H1 (cell line): ENCODE measurements at regions not wholly inside any gene's neighbourhood (a gene's known extent, or its start where the extent isn't known, plus 50 kb on each side); places are given as distances from the start of the nearest gene placed in this dataset.

Experiments used
- CTCF ChIA-PET: fragments of 300-600 bp; sonication (Branson Sonifier 250); formaldehyde crosslinking; loops from one replicate; lab custom pipeline; 2021; ENCODE audit not compliant: partially characterized antibody; lab: Charles Lee
- POLR2A ChIA-PET: fragments of 300-600 bp; sonication (Branson Sonifier 250); formaldehyde crosslinking; loops from one replicate; lab custom pipeline; 2021; ENCODE audit warnings: inconsistent platforms; ENCODE audit not compliant: partially characterized antibody; lab: Charles Lee
- DNase-seq, 2 experiments: peaks; one replicate each; pipeline versions ENCODE4 v3.0.0 to v3.0.0-alpha.2; 2010 to 2022; ENCODE audit warnings: low spot score in 2 of 2, low read depth in 1 of 2, mixed read lengths in 1 of 2
- FAIRE-seq: peaks from 2 replicates; lab custom pipeline; 2011; peaks lifted over from hg19 to GRCh38; lab: Jason Lieb, UNC
- H2AFZ ChIP-seq: 2 replicates; pipeline ENCODE4 v1.8.1; 2012; ENCODE audit warnings: low read length, inconsistent platforms
- H2AK5ac ChIP-seq: 2 replicates; pipeline ENCODE4 v1.6.1; 2013; ENCODE audit warnings: low read depth, low read length
- H2BK120ac ChIP-seq: replicated peaks from 2 replicates; pipeline ENCODE3; 2013; ENCODE audit warnings: low read depth, low read length, inconsistent platforms
- H2BK12ac ChIP-seq: 2 replicates; pipeline ENCODE4 v1.6.1; 2013; ENCODE audit warnings: low read depth, low read length
- H2BK15ac ChIP-seq: 2 replicates; pipeline ENCODE4 v1.6.1; 2013; ENCODE audit warnings: low read length
- H2BK20ac ChIP-seq: 2 replicates; pipeline ENCODE4 v1.6.1; 2013; ENCODE audit warnings: low read length
- H2BK5ac ChIP-seq: 2 replicates; pipeline ENCODE4 v1.6.1; 2013; ENCODE audit warnings: low read depth, low read length
- H3K14ac ChIP-seq: 2 replicates; pipeline ENCODE4 v1.6.1; 2013; ENCODE audit warnings: inconsistent platforms; ENCODE audit not compliant: insufficient read length
- H3K18ac ChIP-seq: 2 replicates; pipeline ENCODE4 v1.6.1; 2013; ENCODE audit warnings: low read length; ENCODE audit errors: extremely low read depth
- H3K23ac ChIP-seq: 2 replicates; pipeline ENCODE4 v1.6.1; 2013; ENCODE audit warnings: inconsistent platforms; ENCODE audit not compliant: insufficient read length
- H3K23me2 ChIP-seq: 2 replicates; pipeline ENCODE4 v1.6.1; 2013; ENCODE audit warnings: low read depth, low read length
- H3K27ac ChIP-seq: 2 replicates; pipeline ENCODE4 v1.6.1; 2011; ENCODE audit warnings: low read depth, low read length, inconsistent platforms
- H3K27me3 ChIP-seq, 4 experiments: replicated peaks in 1 of 4; 1 replicate in 1 of 4; 2 replicates in 3 of 4; pipeline versions ENCODE4 v1.6.1 to v1.8.1; 2011 to 2013; ENCODE audit warnings: low read length in 3 of 4, mild to moderate bottlenecking in 3 of 4, inconsistent platforms in 2 of 4, mixed read lengths in 2 of 4, moderate library complexity in 1 of 4; ENCODE audit not compliant: control insufficient read depth in 3 of 4, insufficient read depth in 3 of 4; ENCODE audit errors: extremely low read depth in 1 of 4
- H3K36me3 ChIP-seq, 4 experiments: 2 replicates each; pipeline versions ENCODE4 v1.6.1 to v1.8.1; 2011 to 2013; ENCODE audit warnings: mild to moderate bottlenecking in 4 of 4, low read length in 3 of 4, moderate library complexity in 2 of 4, control low read depth in 1 of 4, inconsistent platforms in 1 of 4; ENCODE audit not compliant: insufficient read depth in 4 of 4, control insufficient read depth in 2 of 4
- H3K4ac ChIP-seq: replicated peaks from 2 replicates; pipeline ENCODE3; 2013; ENCODE audit warnings: low read length, low read depth, mixed read lengths, inconsistent platforms; ENCODE audit not compliant: insufficient read length
- H3K4me1 ChIP-seq, 4 experiments: replicated peaks in 1 of 4; 1 replicate in 1 of 4; 2 replicates in 3 of 4; pipeline versions ENCODE4 v1.6.1 to v1.8.1; 2011 to 2013; ENCODE audit warnings: low read length in 3 of 4, inconsistent platforms in 2 of 4, mixed read lengths in 1 of 4; ENCODE audit not compliant: insufficient read depth in 4 of 4, control insufficient read depth in 3 of 4
- H3K4me2 ChIP-seq, 2 experiments: 2 replicates each; pipeline versions ENCODE4 v1.6.1 to v1.8.1; 2011 to 2013; ENCODE audit warnings: low read depth in 2 of 2, low read length in 2 of 2, control low read depth in 1 of 2, inconsistent platforms in 1 of 2, mild to moderate bottlenecking in 1 of 2; ENCODE audit not compliant: insufficient read depth in 1 of 2
- H3K4me3 ChIP-seq, 4 experiments: fragments of 200-600, 300-600 bp in 1 of 4; sonication (generic), shearing (Covaris generic), sonication (Bioruptor Twin) in 1 of 4; 2 replicates each; pipeline versions ENCODE4 v1.5.1 to v1.8.1; 2011 to 2016; ENCODE audit warnings: low read length in 4 of 4, low read depth in 3 of 4, control low read depth in 2 of 4, inconsistent platforms in 2 of 4, mild to moderate bottlenecking in 2 of 4, mixed read lengths in 1 of 4, moderate library complexity in 1 of 4; ENCODE audit not compliant: insufficient read depth in 2 of 4; ENCODE audit errors: extremely low read depth in 1 of 4
- H3K56ac ChIP-seq: replicated peaks from 2 replicates; pipeline ENCODE3; 2013; ENCODE audit warnings: low read depth, mild to moderate bottlenecking, mixed read lengths, low read length, inconsistent platforms; ENCODE audit not compliant: insufficient read length
- H3K79me1 ChIP-seq: 2 replicates; pipeline ENCODE4 v1.6.1; 2013; ENCODE audit warnings: low read depth, low read length, control low read depth
- H3K79me2 ChIP-seq, 2 experiments: 2 replicates each; pipeline versions ENCODE4 v1.6.1 to v1.8.1; 2012 to 2013; ENCODE audit warnings: low read length in 2 of 2, mild to moderate bottlenecking in 2 of 2, inconsistent platforms in 1 of 2; ENCODE audit not compliant: insufficient read depth in 2 of 2, control insufficient read depth in 1 of 2
- H3K9ac ChIP-seq, 4 experiments: replicated peaks in 1 of 4; 1 replicate in 1 of 4; 2 replicates in 3 of 4; pipeline versions ENCODE4 v1.6.1 to v1.8.1; 2011 to 2013; ENCODE audit warnings: low read depth in 3 of 4, low read length in 3 of 4, control low read depth in 2 of 4, mild to moderate bottlenecking in 2 of 4, moderate library complexity in 2 of 4, inconsistent platforms in 1 of 4; ENCODE audit errors: extremely low read depth in 1 of 4
- H3K9me3 ChIP-seq, 2 experiments: 2 replicates each; pipeline versions ENCODE4 v1.6.1 to v1.8.1; 2012 to 2013; ENCODE audit warnings: mild to moderate bottlenecking in 2 of 2, moderate library complexity in 2 of 2, control low read depth in 1 of 2, inconsistent platforms in 1 of 2, low read depth in 1 of 2, low read length in 1 of 2, mixed read lengths in 1 of 2; ENCODE audit not compliant: insufficient read depth in 2 of 2
- H4K20me1 ChIP-seq, 2 experiments: replicated peaks in 1 of 2; 2 replicates each; pipeline versions ENCODE3 to v1.8.1; 2011 to 2013; ENCODE audit warnings: inconsistent platforms in 2 of 2, low read length in 2 of 2, mild to moderate bottlenecking in 1 of 2; ENCODE audit not compliant: insufficient read depth in 2 of 2, control insufficient read depth in 1 of 2
- H4K5ac ChIP-seq: 2 replicates; pipeline ENCODE4 v1.6.1; 2013; ENCODE audit warnings: low read length, low read depth, mixed read lengths, inconsistent platforms; ENCODE audit not compliant: insufficient read length
- H4K8ac ChIP-seq: 2 replicates; pipeline ENCODE4 v1.8.0; 2013; ENCODE audit warnings: mild to moderate bottlenecking, moderate library complexity, low read length, inconsistent platforms; ENCODE audit not compliant: insufficient read depth; ENCODE audit errors: extremely low read depth
- H4K91ac ChIP-seq: replicated peaks from 2 replicates; pipeline ENCODE3; 2013; ENCODE audit warnings: low read length, mixed read lengths, inconsistent platforms; ENCODE audit not compliant: insufficient read length
- ATF2 ChIP-seq: IDR thresholded peaks from 2 replicates; pipeline ENCODE4 v1.6.1; 2012; ENCODE audit warnings: low read length, inconsistent platforms
- CTCF ChIP-seq, 3 experiments: IDR thresholded peaks; 1 replicate in 2 of 3; 2 replicates in 1 of 3; pipeline versions ENCODE4 v1.5.1 to v1.6.1; 2011; ENCODE audit warnings: low read length in 3 of 3, mild to moderate bottlenecking in 3 of 3, inconsistent platforms in 2 of 3, low read depth in 1 of 3, moderate library complexity in 1 of 3; ENCODE audit not compliant: insufficient read depth in 1 of 3; ENCODE audit errors: control extremely low read depth in 1 of 3
- EZH2 ChIP-seq: fragments of 200-600 bp; sonication (generic); IDR thresholded peaks from 2 replicates; pipeline ENCODE4 v1.7.1; 2012; ENCODE audit warnings: low read depth, mild to moderate bottlenecking, moderate library complexity, low read length, inconsistent platforms; ENCODE audit not compliant: severe bottlenecking
- JUND ChIP-seq: IDR thresholded peaks from 2 replicates; pipeline ENCODE4 v1.6.1; 2011; ENCODE audit warnings: mild to moderate bottlenecking, improper control_type of control experiment, low read length
- NANOG ChIP-seq: IDR thresholded peaks from 2 replicates; pipeline ENCODE4 v1.6.1; 2011; ENCODE audit warnings: low read length, low read depth, mild to moderate bottlenecking, inconsistent platforms; ENCODE audit not compliant: insufficient read depth, poor library complexity, severe bottlenecking
- RNF2 ChIP-seq: fragments of 200-900, 300-1000 bp; sonication (generic); IDR thresholded peaks from 2 replicates; pipeline ENCODE4 v1.7.1; 2016; ENCODE audit warnings: borderline replicate concordance, low read depth, mild to moderate bottlenecking, antibody characterized with exemption, low read length; ENCODE audit not compliant: poor library complexity, severe bottlenecking; ENCODE audit errors: missing control alignments
- SRF ChIP-seq: IDR thresholded peaks from 2 replicates; pipeline ENCODE4 v1.6.1; 2011; ENCODE audit warnings: mild to moderate bottlenecking, low read depth, low read length, moderate library complexity
- USF2 ChIP-seq: IDR thresholded peaks from 2 replicates; pipeline ENCODE4 v1.6.1; 2011; ENCODE audit warnings: low read length, improper control_type of control experiment
- WGBS, 2 experiments: shearing (Covaris generic) in 1 of 2; methylation state at CpG; one replicate each; pipeline versions ENCODE4 v1.1.6 to v1.1.7; 2013 to 2015; ENCODE audit warnings: low lambda C conversion rate in 2 of 2, mixed read lengths in 2 of 2, inconsistent platforms in 1 of 2, low coverage in 1 of 2, missing lambda C conversion rate in 1 of 2; ENCODE audit not compliant: insufficient replicate concordance in 2 of 2, insufficient coverage in 1 of 2, insufficient read length in 1 of 2; ENCODE audit errors: extremely low coverage in 1 of 2, missing lambda C conversion rate in 1 of 2; 5-methylcytosine and 5-hydroxymethylcytosine counted together

GRCh38 chr1:187261637-187262036 is 432.9 kb downstream of the PLA2G4A start:
- Histone ChIP-seq H2BK15ac (no peak overlapping the region), H4K20me1 (no peaks in the 10 kb centered on the region), H2AK5ac (no peak overlapping the region), H4K91ac (no peak overlapping the region), H3K79me2 (no peaks in the 10 kb centered on the region), H3K27me3 (no peaks in the 10 kb centered on the region), H3K18ac (no peak overlapping the region), H3K36me3 (no peaks in the 10 kb centered on the region), H3K79me1 (no peaks in the 10 kb centered on the region), H3K4me3 (no peak overlapping the region), H3K9ac (no peak overlapping the region), H2BK5ac (no peak overlapping the region), H2BK120ac (no peak overlapping the region), H2BK20ac (no peak overlapping the region), H3K14ac (no peak overlapping the region), H3K4me1 (no peaks in the 10 kb centered on the region), H4K5ac (no peak overlapping the region), H3K4me2 (no peak overlapping the region), H3K9me3 (no peaks in the 10 kb centered on the region), H2AFZ (peak overlapping the region; percentile 5; the same call in 1 of the 2 replicates), H3K56ac (no peak overlapping the region), H3K23me2 (no peaks in the 10 kb centered on the region; the same call in 1 of the 2 replicates), H3K4ac (no peak overlapping the region), H3K23ac (no peak overlapping the region), H4K8ac (no peak overlapping the region), H3K27ac (no peak overlapping the region), H2BK12ac (no peak overlapping the region)
- no peak for DNase-seq
- 84% methylated on average over 3 of the region's 3 CpGs; no CpG with 5 or more reads in 1 of the 2 experiments for WGBS, 2 experiments
- FAIRE-seq: no peak
- ChIA-PET POLR2A (no interaction called here), CTCF (no interaction called here)
- no peak for TF ChIP-seq ATF2
- TF ChIP-seq SRF: no peak
- TF ChIP-seq EZH2: no peak
- TF ChIP-seq USF2: no peak
- TF ChIP-seq RNF2: no peak
- no peak for TF ChIP-seq JUND
- TF ChIP-seq NANOG: no peak
- no peak for TF ChIP-seq CTCF (IDR thresholded peaks at IDR 0.05; ENCODE audit: control extremely low read depth in 1 of 3, insufficient read depth in 1 of 3, low read depth in 1 of 3, low read length in 3 of 3)
